RKO (cell line): ENCODE measurements at regions not wholly inside any gene's neighbourhood (a gene's known extent, or its start where the extent isn't known, plus 50 kb on each side); places are given as distances from the start of the nearest gene placed in this dataset.

Source experiments
- DNase-seq: peaks from one replicate; pipeline ENCODE4 v3.0.0-alpha.2; 2016; ENCODE audit warnings: low spot score

DNA sequence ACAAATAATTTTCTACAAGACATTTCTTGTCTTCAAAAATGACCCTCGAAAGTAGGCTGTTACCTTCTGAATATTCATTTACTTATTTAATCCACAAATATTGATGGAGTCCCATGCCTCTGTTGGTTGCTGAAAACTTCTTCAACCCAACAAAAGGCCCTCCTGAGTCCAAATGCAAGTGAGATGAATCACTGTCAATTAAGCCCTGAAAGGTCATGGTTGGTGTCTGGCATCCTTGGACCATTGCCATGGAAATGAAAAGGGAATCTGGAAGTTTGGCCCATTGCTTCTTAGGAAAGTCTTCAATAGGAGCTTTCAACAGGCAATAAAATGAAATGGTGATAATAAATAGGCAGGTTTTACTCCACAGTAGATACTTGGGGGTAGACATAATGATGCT, 364.7 kb upstream of the DYNLRB2 start:
- no peak for DNase-seq

DNA sequence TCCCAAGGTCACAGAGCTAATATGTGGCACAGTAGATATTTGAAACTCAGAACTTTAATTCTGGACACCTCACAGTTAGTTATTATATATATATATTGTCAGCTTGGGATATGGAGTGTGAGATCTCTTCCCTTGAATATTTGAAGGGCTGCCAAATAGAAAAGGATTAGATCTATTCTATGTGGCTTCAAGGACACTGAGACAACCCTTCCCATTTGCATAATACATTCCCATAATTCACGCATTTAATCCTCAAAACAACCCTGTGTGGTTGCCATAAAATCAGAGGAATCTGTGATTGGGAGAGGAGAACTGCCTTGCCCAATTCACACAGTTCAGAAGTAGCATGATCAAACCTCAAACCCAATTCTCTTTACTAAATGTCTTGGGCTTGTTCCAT, 365.8 kb upstream of the DYNLRB2 start:
- DNase-seq = no peak

DNA sequence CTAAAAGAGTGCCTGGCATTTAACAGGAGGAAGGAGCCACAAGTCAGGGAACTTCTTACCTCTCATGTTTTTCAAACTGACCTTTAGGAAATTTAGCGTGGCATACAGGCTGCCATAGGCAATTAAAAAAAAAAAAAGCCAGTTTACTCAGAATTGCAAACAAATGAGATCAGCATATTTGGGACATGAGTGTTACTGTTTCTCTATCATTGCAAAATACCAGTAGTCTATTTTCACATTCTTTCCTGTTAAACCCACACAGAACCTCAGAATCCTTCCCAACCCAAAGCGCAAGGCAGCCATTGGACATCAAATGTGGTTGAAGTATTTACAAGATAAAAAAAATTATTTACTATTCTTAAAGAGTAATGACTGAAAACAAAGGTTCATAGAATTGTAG, 366.4 kb upstream of the DYNLRB2 start:
- DNase-seq = no peak

DNA sequence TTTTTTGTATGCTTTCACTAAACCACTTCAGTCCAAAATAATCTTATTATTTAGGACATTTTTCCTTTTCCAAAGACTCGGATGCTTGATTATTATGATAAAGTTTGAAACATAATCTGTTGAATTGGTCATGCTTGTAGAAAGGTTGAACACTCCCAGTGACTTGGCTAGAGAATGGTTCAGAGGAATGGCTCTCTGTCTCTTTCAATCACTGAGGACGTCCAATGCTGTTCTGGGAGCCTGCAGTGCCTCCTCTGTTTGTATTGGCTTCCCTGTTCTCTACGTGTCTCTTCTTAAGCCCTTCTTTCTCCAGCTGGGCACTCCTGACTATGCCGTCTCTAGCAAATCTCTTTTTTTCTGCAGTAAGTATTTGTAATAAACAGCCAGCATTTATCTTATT, 369.0 kb upstream of the DYNLRB2 start:
- no peak for DNase-seq

DNA sequence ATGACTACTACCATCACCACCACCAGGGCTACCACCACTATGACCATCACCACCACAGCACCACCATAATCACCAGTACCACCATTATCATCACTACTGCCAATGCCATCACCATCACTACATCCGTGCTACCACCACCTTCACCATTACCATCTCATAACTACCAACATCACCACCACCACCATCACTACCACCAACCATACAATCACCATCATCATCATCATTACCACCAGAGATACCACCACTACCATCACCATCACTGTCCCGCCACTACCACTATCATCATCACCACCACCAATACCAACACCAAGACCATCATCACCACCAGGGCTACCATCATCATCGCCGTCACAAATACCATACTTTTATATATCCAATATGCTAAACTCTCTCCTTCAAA, 369.6 kb upstream of the DYNLRB2 start:
- no peak for DNase-seq

DNA sequence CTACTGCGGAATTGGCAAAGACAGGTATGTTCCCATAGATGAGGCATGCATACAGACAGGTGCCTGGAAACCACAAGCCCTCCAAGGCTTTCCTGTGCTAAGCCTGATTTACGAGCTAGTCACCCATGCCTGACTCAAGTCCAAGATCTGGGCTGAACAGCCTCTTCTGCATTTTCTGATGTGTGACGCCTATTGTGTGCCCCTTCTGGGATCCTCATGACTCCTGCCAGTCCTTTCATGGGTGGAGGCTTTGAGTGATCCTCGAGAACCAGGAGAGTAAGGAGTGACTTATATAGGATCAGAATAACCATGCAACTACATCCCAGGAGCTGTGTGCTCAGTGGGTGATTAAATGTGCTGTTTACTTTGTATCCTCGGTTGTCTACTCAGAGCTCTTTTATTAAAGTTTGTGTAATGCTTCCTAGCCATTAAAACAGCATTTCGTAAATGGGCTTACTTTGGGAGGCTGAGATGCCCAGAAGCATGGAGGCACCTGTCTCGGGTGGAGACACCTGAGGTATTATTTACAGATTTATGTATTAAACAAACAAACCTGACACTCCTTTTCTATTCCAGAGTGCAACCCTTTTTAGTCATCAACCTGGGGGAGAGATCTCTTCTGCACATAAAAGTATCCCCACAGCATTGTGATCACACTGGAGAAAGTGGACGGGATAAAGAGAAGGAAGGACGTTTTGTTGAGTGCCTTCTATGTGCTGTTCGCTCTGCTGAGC, 373.0 kb upstream of the DYNLRB2 start:
- no peak for DNase-seq

DNA sequence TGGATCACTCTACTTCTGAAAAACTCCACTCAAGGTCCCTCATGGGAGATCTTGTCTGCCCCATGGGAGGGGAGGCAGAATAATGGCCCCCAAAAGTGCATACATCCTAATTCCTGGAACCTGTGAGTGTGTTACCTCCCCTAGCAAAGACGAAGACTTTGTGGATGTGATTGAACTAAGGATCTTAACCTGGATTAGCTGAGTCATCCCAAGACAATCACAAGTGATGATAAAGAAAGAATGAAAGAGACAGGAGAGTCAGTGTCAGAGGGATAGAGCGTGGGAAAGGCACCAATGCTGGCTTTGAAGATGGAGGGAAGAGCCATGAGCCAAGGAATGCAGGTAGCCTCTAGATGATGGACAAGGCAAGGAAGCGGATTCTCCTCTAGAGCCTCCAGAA, 374.7 kb upstream of the DYNLRB2 start:
- no peak for DNase-seq

DNA sequence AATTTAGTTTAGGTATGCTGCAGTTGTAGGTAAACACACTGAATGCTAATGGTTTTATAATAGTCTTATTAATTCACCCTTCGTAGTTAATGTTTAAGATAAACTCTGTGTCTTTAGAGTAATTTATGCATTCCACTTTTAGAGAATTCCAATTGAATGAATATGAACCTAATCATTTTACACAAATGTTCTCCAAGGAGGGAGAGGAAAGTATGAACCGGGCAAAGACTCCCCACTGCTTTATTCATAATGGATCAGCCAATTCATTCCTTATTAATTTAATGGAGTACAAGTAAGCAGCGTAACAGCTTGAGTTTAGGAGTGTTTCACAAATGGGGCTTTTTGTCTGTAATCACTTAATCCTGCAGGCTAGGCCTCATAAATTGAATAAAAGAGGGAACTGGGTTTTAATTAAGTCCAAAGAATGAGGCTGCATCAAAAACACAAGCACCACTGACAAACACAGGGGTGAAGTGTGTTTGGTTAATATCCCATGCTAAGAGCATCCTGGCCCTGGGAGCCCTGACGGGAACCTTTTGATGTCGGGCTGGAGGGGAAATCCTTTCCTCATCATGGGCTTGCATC, 375.7 kb upstream of the DYNLRB2 start:
- DNase-seq = no peak

DNA sequence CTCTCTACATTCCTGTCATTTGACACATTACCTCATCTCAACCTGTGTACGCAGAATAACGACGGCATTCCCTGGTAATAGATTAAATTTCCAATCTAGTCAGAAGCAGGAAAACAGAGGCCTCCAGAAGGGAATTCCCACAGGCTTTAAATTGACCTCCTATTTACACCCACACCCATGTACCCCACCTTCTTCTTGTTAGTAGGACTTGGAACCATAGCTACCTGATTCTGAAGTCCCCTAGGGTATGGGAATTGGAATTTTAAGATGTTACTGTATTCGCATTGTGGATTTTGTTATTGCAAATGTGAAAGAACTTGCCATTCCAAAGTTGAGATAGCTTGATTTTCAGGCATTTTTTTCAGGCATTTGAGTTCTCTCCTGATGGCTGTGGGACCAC, 377.5 kb upstream of the DYNLRB2 start:
- no peak for DNase-seq

DNA sequence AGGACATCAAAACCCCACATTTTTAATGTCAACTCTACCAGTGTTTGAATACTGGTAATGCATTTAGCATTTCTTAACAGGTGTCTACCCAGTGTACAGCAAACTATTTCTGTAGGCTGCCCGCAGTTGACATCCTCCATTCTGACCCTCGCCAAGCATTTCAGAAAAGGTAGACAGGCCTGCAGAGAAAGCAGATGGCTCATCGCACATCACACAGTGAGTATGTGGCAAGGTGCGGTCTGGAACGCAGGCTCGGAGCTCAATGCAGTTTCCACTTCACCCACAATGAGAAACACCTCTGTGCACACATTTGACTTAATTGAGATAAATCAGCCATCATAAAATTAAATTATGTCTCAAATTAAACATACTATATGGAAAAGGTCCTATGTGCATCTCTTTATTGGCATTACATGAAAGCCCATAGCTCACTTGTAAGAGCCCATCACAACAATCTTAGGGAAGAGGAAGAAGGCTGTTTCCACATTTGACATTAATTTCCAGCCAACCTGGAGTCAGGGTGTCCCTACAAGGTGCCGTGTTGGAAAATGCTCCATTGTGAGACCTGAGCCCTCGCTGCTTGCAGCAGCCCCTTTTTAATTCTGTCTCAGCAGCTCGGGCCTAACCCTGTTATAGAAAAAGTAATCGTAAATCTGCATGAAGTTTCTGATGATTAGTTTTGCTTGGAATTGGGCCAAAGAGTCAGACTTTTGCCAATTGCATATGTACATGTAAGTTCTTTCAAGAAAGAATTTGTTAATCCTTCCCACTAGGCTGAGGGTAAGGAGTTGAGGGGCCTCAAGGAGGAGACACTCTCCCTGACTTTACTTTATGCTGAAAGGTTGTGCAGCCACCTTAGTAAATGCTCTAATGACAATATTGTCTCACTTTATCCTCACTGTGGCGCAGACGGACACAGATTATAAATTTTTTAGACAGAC, 378.7 kb upstream of the DYNLRB2 start:
- DNase-seq = no peak

DNA sequence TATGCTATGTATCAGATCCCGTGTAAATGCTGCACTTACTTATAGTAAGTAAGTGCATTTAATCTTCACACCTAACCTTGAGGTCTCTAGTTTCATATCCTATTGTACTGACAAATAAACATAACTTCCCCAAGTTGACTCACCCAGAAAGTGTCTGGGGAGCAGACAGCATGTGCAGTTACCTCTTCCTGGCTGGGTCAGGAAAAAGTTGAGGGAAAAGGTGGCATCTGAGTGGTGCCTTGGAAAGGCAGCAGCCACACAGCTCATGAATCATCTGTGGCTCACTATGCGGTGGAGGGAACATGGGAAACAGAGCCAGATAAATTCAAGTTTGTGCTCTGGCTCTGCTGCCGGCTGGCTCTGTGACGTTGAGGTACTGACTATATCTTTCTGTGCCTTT, 382.0 kb upstream of the DYNLRB2 start:
- DNase-seq = no peak

DNA sequence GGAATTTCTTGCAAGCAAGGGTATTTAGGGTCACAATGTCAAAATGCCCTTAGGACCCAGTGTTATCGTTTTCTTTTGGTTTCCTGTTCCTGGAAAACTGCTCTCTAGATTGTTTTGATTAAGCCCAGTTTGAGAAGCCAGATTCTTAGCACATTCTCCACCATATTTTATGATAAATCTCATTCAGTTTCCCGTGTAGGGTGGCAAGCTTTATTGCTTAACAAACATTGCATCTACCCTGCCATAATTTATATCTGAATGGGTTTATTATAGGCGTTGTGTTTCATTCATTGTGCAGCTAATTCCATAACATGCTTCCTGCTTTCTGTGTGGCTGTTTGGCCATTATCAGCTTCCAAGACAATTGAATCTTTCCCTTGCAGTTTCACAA, 389.1 kb upstream of the DYNLRB2 start:
- no peak for DNase-seq

DNA sequence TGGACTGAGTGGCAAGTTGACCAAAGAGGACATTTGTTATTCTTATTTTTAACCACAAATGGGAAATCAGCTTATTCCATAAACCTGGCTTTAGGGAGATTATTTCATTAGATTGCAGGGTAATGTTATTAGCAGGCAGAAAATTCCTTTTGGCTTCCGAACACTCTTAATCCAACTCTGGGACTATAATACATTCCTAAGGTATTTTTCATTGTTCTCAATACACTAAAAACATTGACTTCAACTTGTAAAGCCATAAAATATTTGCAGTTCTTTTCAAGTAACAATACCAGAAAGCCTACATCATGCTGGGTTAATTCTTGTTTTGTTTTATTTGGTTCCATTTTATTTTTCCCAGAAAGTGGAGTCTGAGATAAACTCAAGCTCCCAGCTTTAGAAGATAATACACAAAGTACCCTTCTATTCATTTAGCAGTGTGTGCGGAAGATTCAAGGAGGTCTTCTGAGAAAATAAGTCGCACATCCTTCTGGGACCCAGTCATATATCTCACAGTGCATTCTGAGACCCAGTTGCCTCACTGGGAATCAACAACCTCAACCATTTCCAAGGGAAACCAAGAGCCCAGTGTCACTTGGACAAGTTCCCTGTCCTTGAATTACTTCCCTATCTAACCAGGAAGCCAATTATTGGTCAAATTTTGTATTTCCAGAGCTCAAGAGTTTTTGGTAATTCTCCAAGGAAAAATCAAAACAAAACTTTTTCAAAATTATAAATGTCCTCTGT, 389.6 kb upstream of the DYNLRB2 start:
- no peak for DNase-seq

DNA sequence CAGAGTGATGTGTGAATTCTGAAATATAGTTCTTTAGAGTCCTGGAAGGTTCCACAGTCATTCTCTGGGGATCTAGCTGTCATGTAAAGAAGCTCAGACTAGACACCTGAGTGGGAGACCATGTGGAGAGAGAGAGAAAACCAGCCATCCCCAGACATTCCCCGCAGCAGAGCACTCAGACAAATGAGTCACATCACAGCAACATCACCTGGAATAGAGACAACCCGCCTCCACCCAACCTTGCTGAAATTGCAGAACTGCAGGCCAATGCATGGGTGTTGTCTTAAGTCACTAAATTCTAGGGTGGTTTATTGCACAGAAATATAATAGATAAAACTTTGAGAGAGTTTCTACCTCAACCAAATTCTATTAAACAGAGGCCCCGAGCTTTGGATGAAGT, 392.0 kb upstream of the DYNLRB2 start:
- DNase-seq = no peak

DNA sequence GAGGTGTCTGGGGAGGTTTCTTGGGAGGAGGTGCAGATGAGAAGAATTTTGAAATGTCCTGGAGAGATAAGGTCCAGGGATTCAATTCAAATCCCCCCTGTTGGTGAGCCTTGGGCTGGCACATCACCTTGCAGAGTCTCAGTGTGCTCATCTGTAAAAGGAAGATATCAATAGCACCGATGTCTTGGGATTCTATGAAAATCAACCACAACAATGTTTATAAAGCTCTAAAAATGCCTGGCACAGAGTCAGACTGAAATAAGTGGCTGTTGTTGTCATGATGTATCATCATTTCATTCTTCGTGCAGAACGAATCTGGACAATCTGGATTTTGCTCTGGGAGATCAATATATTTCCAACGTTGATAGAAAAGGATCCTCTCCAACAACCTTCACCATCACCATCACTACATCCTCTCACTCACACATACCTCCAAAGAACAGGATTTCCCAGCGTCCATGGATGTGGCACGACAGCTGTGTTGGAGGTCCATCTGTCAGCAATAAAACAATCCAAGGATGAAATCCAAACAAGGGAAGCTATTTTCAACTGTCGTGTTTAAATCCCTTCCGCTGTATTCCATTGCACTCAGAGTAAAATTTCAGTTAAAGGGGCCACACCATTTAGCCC, 393.7 kb upstream of the DYNLRB2 start:
- DNase-seq = no peak

DNA sequence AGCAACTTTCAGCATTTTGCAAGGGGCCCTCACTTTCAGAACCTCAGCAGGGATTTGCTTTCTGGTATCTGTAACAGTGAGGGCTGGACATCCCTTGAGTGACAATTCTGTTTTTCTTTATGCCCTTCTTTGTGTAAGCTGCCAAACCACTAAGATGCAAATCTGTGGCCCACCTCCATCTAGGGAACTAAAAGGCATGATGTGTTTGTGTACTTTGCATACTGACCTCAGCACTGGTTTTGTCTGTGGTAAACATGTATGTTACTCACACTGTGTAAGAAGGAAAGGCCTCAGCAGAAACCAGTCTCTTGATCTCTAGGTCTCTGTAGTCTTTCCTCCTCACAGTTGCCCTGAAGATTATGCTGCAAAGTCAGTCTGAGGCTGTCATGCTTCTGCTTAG, 396.6 kb upstream of the DYNLRB2 start:
- no peak for DNase-seq

DNA sequence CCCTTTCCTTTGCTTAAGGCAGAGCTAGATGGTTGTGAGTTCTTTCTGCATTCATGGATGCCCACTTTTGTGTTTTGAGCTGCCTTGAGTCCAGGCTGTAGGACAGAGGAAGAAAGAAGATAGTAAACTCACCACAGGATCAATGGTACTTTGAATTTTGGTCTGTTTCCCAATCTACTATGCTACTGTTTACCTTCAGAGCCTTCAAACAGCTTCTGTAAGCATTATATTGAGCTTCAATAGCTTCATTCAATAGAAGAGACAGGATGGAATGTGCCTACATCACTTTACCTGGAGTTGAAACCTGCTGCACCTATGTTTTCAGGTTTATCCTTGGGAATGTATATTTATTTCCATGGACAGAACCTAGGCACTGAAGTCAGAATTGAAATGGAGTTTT, 397.9 kb upstream of the DYNLRB2 start:
- DNase-seq = no peak

DNA sequence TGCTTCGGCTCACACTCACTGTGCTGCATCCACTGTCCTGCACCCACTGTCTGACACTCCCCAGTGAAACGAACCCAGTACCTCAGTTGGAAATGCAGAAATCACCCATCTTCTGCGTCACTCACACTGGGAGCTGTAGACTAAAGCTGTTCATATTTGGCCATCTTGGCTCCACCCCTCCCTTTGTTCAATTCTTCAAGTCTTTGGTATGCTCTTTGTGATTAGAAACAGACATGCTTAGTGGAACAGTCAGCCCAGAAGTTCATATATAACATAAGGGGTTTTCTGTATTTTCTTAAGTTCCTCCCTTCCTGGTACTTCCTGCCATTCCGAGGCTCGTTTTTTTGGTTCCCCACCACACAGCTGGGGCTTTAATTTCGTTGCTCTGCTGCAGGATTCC, 398.5 kb upstream of the DYNLRB2 start:
- DNase-seq = no peak

DNA sequence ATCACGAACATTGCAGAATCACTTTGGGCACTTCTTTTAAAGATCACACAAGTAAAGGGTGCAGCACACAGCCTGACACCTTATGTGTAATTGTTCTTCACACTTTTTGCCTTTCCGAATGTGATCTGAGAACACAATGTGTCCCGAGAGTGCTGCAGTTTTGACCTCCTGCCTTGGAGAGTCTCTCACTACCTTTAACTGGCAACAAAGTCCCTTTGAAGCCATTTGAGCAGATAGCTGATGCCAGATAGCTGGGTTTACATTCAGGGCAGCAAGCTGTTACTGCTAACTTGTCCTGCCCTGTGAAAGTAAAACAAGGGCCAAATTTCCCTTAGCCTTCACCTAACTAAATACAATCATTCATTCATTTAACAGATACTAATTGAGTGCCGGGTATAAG, 411.0 kb upstream of the DYNLRB2 start:
- DNase-seq = no peak

DNA sequence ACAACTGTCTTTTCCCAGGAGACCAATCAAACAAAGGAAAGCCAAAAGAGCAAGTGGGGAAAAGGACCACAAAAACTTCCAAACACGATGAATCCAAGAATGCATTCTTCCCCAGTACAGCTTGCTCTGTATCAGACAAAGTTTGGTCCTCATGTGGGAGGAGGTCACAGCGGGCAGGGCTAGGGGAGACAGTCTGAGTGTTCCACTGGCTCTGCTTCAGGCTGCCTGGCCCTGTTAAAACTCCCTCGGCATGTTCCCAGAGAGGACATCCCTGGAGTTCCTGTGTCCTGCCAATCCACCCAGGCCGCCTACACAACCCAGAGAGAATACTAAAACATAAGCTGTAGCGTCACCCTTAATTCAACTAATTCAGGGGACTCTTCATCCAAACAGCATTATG, 415.1 kb upstream of the DYNLRB2 start:
- no peak for DNase-seq

DNA sequence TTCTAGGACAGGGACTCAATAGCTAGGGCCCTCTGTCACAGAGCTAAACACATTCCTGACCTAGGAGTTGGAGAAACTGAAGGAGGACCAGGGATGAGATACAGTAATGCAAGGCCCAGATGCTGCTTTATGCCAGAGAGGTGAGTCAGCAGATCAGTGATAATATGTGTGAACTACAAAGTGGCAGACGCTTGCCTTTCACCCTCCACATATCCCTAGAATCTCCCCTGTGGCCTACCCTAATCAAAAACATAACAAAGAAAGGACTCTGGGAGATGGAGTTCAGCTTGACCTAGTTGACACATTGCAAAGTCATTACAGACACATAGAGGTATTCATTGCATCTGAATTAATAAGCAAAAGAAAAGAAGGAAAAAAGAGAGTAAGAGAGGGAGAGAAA, 417.6 kb upstream of the DYNLRB2 start:
- no peak for DNase-seq

DNA sequence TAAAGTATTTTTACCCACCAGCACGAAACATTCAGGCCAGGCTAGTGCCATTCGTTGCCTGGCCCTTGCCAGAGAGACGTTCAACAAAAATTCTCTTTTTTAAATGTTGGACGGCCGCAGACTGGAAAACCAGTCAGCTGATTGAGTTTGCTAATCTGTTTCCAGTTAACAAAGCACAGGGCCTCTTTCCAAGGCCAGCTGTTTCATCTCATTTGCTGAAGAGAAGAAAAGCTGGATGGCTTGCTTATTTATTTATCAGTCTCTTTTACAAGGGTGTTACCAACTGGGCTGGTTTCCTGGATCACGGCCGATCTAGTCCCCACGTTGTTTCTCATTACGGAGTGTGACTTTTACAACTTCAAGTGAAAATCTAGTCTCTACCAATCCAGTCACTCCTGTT, 418.7 kb upstream of the DYNLRB2 start:
- DNase-seq = no peak
